ENCODE measurements at regions not wholly inside any gene's neighbourhood (a gene's known extent, or its start where the extent isn't known, plus 50 kb on each side); places are given as distances from the start of the nearest gene placed in this dataset.

DNA sequence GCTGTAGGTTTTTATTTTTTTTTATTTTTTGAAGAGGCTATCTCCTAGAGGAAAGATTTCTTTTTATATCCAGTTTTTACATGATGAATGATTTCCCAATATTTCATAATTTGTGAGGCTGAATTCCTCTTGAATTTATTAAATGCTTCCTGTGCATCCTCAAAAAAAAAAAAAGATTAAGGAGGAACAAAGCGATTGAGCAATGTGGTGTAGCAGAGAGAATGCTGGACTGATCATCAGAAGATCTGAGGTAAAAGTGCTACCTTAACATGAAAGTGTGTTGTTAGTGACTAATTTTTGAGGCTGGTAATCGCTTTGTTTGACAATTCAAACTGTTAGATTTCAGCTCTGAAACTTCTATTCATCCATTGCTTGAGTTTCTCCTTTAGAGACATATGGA, 125.1 kb downstream of the ESM1 start:
- RAD21 ChIA-PET (ENCODE audit: low non-redundant PET in 1 of 2, low total read pairs in 2 of 2, uncharacterized antibody in 2 of 2, unreplicated experiment in 2 of 2) = no interaction called here
- H3K36me3 ChIP-seq (ENCODE audit: control insufficient read depth in 1 of 2, insufficient read depth in 2 of 2, low read length in 2 of 2) = no peaks in the 10 kb centered on the region
- no peaks in the 10 kb centered on the region; the same call in 1 of the 2 replicates for H3K27me3 ChIP-seq (ENCODE audit: insufficient read depth, low read length)
- no peaks in the 10 kb centered on the region for H4K20me1 ChIP-seq (ENCODE audit: insufficient read depth)
- no peak overlapping the region for H3K4me2 ChIP-seq (ENCODE audit: low read length)
- H3K4me3 ChIP-seq (replicated peaks in 1 of 2; ENCODE audit: low read depth in 1 of 2, low read length in 2 of 2) = no peak overlapping the region
- TF ChIP-seq, protein P1, sequence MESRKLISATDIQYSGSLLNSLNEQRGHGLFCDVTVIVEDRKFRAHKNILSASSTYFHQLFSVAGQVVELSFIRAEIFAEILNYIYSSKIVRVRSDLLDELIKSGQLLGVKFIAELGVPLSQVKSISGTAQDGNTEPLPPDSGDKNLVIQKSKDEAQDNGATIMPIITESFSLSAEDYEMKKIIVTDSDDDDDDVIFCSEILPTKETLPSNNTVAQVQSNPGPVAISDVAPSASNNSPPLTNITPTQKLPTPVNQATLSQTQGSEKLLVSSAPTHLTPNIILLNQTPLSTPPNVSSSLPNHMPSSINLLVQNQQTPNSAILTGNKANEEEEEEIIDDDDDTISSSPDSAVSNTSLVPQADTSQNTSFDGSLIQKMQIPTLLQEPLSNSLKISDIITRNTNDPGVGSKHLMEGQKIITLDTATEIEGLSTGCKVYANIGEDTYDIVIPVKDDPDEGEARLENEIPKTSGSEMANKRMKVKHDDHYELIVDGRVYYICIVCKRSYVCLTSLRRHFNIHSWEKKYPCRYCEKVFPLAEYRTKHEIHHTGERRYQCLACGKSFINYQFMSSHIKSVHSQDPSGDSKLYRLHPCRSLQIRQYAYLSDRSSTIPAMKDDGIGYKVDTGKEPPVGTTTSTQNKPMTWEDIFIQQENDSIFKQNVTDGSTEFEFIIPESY (IDR thresholded peaks at IDR 0.05; ENCODE audit: extremely low read depth, insufficient replicate concordance, low read length) = no peak
- TF ChIP-seq ZFX (IDR thresholded peaks at IDR 0.05) (no peak), SP1 (IDR thresholded peaks at IDR 0.05; ENCODE audit: low read depth) (no peak), FOSL1 (IDR thresholded peaks at IDR 0.05; ENCODE audit: low read depth) (no peak), EZH2phosphoT487 (IDR thresholded peaks at IDR 0.05; ENCODE audit: borderline replicate concordance) (no peak)
- H3K4me1 ChIP-seq (ENCODE audit: control insufficient read depth in 1 of 2, insufficient read depth in 2 of 2, low read length in 2 of 2) = peaks cover 11 to 14% of the 10 kb centered on the region in 2 experiments
- peaks cover 0 to 6% of the 10 kb centered on the region in 2 experiments; a peak in 1 of 4 replicates for H3K9me3 ChIP-seq (ENCODE audit: control insufficient read depth in 1 of 2, insufficient read depth in 1 of 2, low read depth in 1 of 2, low read length in 2 of 2)
- BruUV-seq (replicated peaks) = no TSS peak
- H3K79me2 ChIP-seq (ENCODE audit: insufficient read depth, low read length) = no peaks in the 10 kb centered on the region
- no peak overlapping the region for H2AFZ ChIP-seq (ENCODE audit: low read depth, low read length, poor library complexity, severe bottlenecking)
- H3K27ac ChIP-seq (ENCODE audit: low read depth, low read length) = no peak overlapping the region
- H3K9me2 ChIP-seq (ENCODE audit: insufficient read depth) = no peaks in the 10 kb centered on the region
- H3K9ac ChIP-seq (ENCODE audit: low read length) = no peak overlapping the region
- no peak for DNase-seq (ENCODE audit: low read depth, low spot score)
- CTCF ChIA-PET = no interaction called here
- ATAC-seq = no peak
- intact Hi-C loops (cut with micrococcal nuclease) = no loop called here
- POLR2A ChIA-PET = no interaction called here

DNA sequence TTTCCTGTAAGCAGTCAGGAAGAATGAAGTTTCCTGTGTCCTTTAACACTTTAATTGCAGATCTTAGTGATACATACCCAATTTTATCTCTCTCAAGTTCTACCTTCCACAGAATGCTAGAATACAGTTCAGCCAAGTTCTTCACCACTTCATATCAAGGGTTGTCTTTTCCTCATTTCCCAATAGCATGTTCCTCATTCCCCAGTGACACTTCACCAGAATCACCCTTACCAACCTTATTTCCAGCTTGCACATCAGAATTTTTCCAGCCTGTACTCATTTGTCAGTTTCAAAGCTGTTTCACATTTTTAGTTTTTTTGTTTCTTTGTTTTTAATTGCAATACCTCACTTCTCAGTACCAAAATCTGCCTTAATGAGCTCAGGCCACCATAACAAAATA, 126.1 kb downstream of the ESM1 start:
- no peaks in the 10 kb centered on the region for H3K79me2 ChIP-seq (ENCODE audit: insufficient read depth, low read length)
- H3K9ac ChIP-seq (ENCODE audit: low read length) = no peak overlapping the region
- no peaks in the 10 kb centered on the region; the same call in 1 of the 2 replicates for H3K27me3 ChIP-seq (ENCODE audit: insufficient read depth, low read length)
- BruUV-seq (replicated peaks) = no TSS peak
- no peak for ATAC-seq
- H3K4me2 ChIP-seq (ENCODE audit: low read length) = no peak overlapping the region
- no peak overlapping the region for H3K27ac ChIP-seq (ENCODE audit: low read depth, low read length)
- peaks cover 11 to 14% of the 10 kb centered on the region in 2 experiments for H3K4me1 ChIP-seq (ENCODE audit: control insufficient read depth in 1 of 2, insufficient read depth in 2 of 2, low read length in 2 of 2)
- H3K4me3 ChIP-seq (replicated peaks in 1 of 2; ENCODE audit: low read depth in 1 of 2, low read length in 2 of 2) = no peak overlapping the region
- no peak for DNase-seq (ENCODE audit: low read depth, low spot score)
- RAD21 ChIA-PET (ENCODE audit: low non-redundant PET in 1 of 2, low total read pairs in 2 of 2, uncharacterized antibody in 2 of 2, unreplicated experiment in 2 of 2) = no interaction called here
- H3K36me3 ChIP-seq (ENCODE audit: control insufficient read depth in 1 of 2, insufficient read depth in 2 of 2, low read length in 2 of 2) = no peaks in the 10 kb centered on the region
- CTCF ChIA-PET = no interaction called here
- POLR2A ChIA-PET = no interaction called here
- H4K20me1 ChIP-seq (ENCODE audit: insufficient read depth) = no peaks in the 10 kb centered on the region
- H3K9me2 ChIP-seq (ENCODE audit: insufficient read depth) = no peaks in the 10 kb centered on the region
- no peak overlapping the region for H2AFZ ChIP-seq (ENCODE audit: low read depth, low read length, poor library complexity, severe bottlenecking)
- intact Hi-C loops (cut with micrococcal nuclease) = no loop called here
- H3K9me3 ChIP-seq (ENCODE audit: control insufficient read depth in 1 of 2, insufficient read depth in 1 of 2, low read depth in 1 of 2, low read length in 2 of 2) = peaks cover 0 to 6% of the 10 kb centered on the region in 2 experiments; a peak in 1 of 4 replicates
- TF ChIP-seq CBX3 (IDR thresholded peaks at IDR 0.05; ENCODE audit: low read depth) (no peak), YY1 (IDR thresholded peaks at IDR 0.05; ENCODE audit: extremely low read depth, insufficient replicate concordance, low read depth, low read length) (no peak), RAD21 (IDR thresholded peaks at IDR 0.05; ENCODE audit: low read depth) (no peak), SP1 (IDR thresholded peaks at IDR 0.05; ENCODE audit: low read depth) (no peak), SIN3A (IDR thresholded peaks at IDR 0.05; ENCODE audit: low read depth) (no peak)
- TF ChIP-seq, protein P2, sequence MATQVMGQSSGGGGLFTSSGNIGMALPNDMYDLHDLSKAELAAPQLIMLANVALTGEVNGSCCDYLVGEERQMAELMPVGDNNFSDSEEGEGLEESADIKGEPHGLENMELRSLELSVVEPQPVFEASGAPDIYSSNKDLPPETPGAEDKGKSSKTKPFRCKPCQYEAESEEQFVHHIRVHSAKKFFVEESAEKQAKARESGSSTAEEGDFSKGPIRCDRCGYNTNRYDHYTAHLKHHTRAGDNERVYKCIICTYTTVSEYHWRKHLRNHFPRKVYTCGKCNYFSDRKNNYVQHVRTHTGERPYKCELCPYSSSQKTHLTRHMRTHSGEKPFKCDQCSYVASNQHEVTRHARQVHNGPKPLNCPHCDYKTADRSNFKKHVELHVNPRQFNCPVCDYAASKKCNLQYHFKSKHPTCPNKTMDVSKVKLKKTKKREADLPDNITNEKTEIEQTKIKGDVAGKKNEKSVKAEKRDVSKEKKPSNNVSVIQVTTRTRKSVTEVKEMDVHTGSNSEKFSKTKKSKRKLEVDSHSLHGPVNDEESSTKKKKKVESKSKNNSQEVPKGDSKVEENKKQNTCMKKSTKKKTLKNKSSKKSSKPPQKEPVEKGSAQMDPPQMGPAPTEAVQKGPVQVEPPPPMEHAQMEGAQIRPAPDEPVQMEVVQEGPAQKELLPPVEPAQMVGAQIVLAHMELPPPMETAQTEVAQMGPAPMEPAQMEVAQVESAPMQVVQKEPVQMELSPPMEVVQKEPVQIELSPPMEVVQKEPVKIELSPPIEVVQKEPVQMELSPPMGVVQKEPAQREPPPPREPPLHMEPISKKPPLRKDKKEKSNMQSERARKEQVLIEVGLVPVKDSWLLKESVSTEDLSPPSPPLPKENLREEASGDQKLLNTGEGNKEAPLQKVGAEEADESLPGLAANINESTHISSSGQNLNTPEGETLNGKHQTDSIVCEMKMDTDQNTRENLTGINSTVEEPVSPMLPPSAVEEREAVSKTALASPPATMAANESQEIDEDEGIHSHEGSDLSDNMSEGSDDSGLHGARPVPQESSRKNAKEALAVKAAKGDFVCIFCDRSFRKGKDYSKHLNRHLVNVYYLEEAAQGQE (IDR thresholded peaks at IDR 0.05; ENCODE audit: low read depth) = no peak
- TF ChIP-seq, protein P3, sequence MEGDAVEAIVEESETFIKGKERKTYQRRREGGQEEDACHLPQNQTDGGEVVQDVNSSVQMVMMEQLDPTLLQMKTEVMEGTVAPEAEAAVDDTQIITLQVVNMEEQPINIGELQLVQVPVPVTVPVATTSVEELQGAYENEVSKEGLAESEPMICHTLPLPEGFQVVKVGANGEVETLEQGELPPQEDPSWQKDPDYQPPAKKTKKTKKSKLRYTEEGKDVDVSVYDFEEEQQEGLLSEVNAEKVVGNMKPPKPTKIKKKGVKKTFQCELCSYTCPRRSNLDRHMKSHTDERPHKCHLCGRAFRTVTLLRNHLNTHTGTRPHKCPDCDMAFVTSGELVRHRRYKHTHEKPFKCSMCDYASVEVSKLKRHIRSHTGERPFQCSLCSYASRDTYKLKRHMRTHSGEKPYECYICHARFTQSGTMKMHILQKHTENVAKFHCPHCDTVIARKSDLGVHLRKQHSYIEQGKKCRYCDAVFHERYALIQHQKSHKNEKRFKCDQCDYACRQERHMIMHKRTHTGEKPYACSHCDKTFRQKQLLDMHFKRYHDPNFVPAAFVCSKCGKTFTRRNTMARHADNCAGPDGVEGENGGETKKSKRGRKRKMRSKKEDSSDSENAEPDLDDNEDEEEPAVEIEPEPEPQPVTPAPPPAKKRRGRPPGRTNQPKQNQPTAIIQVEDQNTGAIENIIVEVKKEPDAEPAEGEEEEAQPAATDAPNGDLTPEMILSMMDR (IDR thresholded peaks at IDR 0.05 in 2 of 3, conservative IDR thresholded peaks at IDR 0.05 in 1 of 3; ENCODE audit: borderline replicate concordance in 1 of 3, insufficient read depth in 1 of 3, low read depth in 2 of 3, low read length in 2 of 3) = no peak
- TF ChIP-seq, protein P4, sequence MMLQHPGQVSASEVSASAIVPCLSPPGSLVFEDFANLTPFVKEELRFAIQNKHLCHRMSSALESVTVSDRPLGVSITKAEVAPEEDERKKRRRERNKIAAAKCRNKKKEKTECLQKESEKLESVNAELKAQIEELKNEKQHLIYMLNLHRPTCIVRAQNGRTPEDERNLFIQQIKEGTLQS (IDR thresholded peaks at IDR 0.05) = no peak
- TF ChIP-seq, protein P5, sequence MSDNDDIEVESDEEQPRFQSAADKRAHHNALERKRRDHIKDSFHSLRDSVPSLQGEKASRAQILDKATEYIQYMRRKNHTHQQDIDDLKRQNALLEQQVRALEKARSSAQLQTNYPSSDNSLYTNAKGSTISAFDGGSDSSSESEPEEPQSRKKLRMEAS (IDR thresholded peaks at IDR 0.05) = no peak

All from HCT116 (cell line).